ENCODE measurements at regions not wholly inside any gene's neighbourhood (a gene's known extent, or its start where the extent isn't known, plus 50 kb on each side); places are given as distances from the start of the nearest gene placed in this dataset.

DNA sequence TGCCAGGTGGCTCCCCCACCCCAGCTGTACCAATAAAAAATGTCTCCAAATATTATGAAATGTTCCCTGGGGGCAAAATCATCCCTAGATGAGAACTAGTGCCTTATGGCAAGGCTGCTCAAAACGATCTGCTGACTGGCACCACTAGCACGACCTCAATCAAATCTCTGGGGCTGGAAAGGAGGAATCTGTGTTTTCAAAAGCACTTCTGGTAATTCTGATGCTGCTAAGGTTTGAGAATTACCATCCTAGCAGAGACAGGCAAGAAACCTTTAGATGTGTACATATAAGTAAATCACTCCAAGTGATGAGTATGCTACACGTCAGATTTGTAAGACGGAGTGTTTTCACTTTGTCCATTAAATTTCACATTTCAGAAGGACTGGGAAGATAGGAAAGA is 360.1 kb upstream of the THRB start (continued):
- TF ChIP-seq TEAD4 (IDR thresholded peaks at IDR 0.05; ENCODE audit: low read depth, low read length), result no peak
- TF ChIP-seq TAF1 (IDR thresholded peaks at IDR 0.05; ENCODE audit: low read depth, low read length), result no peak
- TF ChIP-seq GTF2F1 (IDR thresholded peaks at IDR 0.05; ENCODE audit: borderline replicate concordance, low read depth, low read length), result no peak
- no peak for TF ChIP-seq GABPA (IDR thresholded peaks at IDR 0.05; ENCODE audit: borderline replicate concordance, insufficient read depth, low read length)

Data from H1 (cell line).